Thymus (tissue), 11 donors: ENCODE measurements at regions not wholly inside any gene's neighbourhood (a gene's known extent, or its start where the extent isn't known, plus 50 kb on each side); places are given as distances from the start of the nearest gene placed in this dataset.
A peak's percentile ranks its signal among the peaks of the same experiment; 100 is the strongest.

Experiments
- DNase-seq, 9 donors: peaks; one replicate each; pipeline ENCODE4 v3.0.0-alpha.2; 2013; ENCODE audit warnings: low spot score in 9 of 9, low read depth in 6 of 9, missing footprints in 1 of 9
- H3K27ac ChIP-seq, 2 donors: one replicate each; pipeline ENCODE4 v1.5.1; 2013; ENCODE audit warnings: control low read depth in 1 of 2, low read depth in 1 of 2, low read length in 1 of 2, mild to moderate bottlenecking in 1 of 2, moderate library complexity in 1 of 2
- H3K27me3 ChIP-seq, 2 donors: one replicate each; pipeline ENCODE4 v1.5.1; 2013; ENCODE audit warnings: low read length in 1 of 2; ENCODE audit not compliant: control insufficient read depth in 2 of 2, insufficient read depth in 1 of 2
- H3K36me3 ChIP-seq, 2 donors: one replicate each; pipeline ENCODE4 v1.5.1; 2013; ENCODE audit warnings: low read length in 1 of 2, mild to moderate bottlenecking in 1 of 2, moderate library complexity in 1 of 2; ENCODE audit not compliant: control insufficient read depth in 2 of 2, insufficient read depth in 2 of 2
- H3K4me1 ChIP-seq, 2 donors: one replicate each; pipeline ENCODE4 v1.5.1; 2013; ENCODE audit warnings: low read length in 2 of 2; ENCODE audit not compliant: control insufficient read depth in 2 of 2, insufficient read depth in 2 of 2
- H3K4me3 ChIP-seq, 2 donors: one replicate each; pipeline ENCODE4 v1.5.1; 2013; ENCODE audit warnings: low read length in 2 of 2, control low read depth in 1 of 2, mild to moderate bottlenecking in 1 of 2
- H3K9me3 ChIP-seq, 2 donors: one replicate each; pipeline ENCODE4 v1.5.1; 2013; ENCODE audit warnings: low read length in 1 of 2, mild to moderate bottlenecking in 1 of 2; ENCODE audit not compliant: control insufficient read depth in 2 of 2, insufficient read depth in 1 of 2
- WGBS: extraction: QIAGEN DNeasy Blood & Tissue Kit; methylation state at CpG from one replicate; pipeline ENCODE4 v1.1.7; 2013; 5-methylcytosine and 5-hydroxymethylcytosine counted together
- donor health status: healthy.

DNA sequence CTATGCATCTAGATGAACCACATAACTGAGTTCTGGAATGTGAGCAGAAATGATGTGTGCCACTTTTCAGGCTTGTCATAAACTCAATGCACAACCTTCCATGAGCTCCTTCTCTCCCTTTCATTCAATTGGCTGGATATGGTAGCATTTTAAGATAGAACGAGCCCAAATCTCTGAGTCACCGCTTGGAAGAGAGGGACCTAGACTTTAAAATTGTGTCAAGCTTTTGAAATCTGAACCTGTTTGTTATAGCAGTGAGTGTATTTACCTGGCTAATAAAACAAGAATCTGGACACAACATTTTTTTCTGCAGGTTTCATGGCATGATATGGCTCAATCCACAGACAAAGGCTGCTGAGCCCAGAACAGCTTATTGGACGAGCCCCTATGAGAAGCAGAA is 297.8 kb upstream of the SPRED2 start:
- WGBS: 50% methylated on average over 3 of the region's 3 CpGs
- DNase-seq: no peak
- Histone ChIP-seq H3K4me3 (no peak overlapping the region), H3K4me1 (no peaks in the 10 kb centered on the region), H3K9me3 (no peaks in the 10 kb centered on the region), H3K27me3 (no peaks in the 10 kb centered on the region), H3K36me3 (no peaks in the 10 kb centered on the region), H3K27ac (no peak overlapping the region)

DNA sequence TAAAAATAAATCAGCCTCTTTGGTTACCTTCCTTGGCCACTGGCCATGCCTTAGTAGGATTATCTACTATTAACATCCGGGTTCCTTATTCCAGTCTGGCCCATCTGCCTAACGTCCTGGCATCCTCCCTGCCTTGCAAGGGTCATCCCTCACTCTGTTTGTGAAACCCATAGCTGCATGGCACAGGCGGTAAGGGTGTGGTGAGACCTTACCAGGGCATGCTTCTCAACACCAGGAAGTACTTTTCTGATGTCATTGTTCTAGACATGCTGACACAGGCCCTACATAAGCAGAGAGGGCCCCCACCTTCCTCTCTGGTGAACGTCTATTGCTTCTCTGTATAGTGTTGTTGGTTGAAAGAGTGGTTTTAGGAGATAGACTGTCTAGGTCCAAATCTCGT is 296.8 kb upstream of the SPRED2 start:
- Histone ChIP-seq H3K27me3 (no peaks in the 10 kb centered on the region), H3K36me3 (no peaks in the 10 kb centered on the region), H3K27ac (no peak overlapping the region), H3K9me3 (no peaks in the 10 kb centered on the region), H3K4me1 (no peaks in the 10 kb centered on the region), H3K4me3 (no peak overlapping the region)
- DNase-seq: no peak
- 77% methylated on average over 5 of the region's 5 CpGs for WGBS

DNA sequence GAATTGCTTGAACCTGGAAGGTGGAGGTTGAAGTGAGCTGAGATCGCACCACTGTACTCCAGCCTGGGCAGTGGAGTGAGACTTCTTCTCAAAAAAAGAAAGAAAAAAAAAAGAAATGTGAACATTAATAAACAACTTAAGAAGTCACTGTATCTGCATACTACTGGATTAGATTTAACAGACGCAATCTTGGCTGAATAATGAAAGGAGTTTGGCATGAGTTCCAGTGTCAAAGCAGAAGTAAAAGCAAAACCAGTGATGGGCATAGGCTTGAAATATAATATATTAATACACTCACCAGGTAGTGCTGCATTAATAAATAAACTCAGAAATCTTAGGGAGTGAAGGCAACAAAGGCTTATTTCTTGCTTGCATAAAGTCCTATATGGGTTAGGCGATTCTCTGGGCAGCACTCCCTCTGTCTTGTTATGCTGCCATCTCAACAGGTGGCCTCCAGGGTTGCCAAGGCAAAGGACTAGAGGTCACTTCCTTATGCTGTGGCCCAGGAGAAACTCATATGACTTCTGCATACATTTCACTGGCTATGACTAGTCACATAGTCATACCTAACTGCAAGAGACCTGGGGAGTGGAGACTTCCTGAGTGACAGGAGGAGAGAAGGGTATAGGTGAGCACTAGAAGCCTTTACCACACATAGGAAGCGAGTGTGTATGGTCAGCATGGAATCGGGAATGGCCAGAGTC is 296.2 kb upstream of the SPRED2 start:
- H3K9me3 ChIP-seq: no peaks in the 10 kb centered on the region
- H3K4me1 ChIP-seq: no peaks in the 10 kb centered on the region
- peak in 1 of 9 donors; percentile 6 for DNase-seq
- no peak overlapping the region for H3K27ac ChIP-seq
- H3K4me3 ChIP-seq: no peak overlapping the region
- H3K36me3 ChIP-seq: no peaks in the 10 kb centered on the region
- no peaks in the 10 kb centered on the region for H3K27me3 ChIP-seq
- WGBS: 91% methylated on average over 5 of the region's 5 CpGs

- no peaks in the 10 kb centered on the region for H3K27me3 ChIP-seq
- H3K4me1 ChIP-seq: no peaks in the 10 kb centered on the region
- no peak overlapping the region for H3K27ac ChIP-seq
- no peaks in the 10 kb centered on the region for H3K9me3 ChIP-seq
- 74% methylated on average over 3 of the region's 3 CpGs for WGBS
- no peaks in the 10 kb centered on the region for H3K36me3 ChIP-seq
- no peak overlapping the region for H3K4me3 ChIP-seq
- no peak for DNase-seq
Observed at GRCh38 chr2:65727816-65728215, 295.4 kb upstream of the SPRED2 start.

DNA sequence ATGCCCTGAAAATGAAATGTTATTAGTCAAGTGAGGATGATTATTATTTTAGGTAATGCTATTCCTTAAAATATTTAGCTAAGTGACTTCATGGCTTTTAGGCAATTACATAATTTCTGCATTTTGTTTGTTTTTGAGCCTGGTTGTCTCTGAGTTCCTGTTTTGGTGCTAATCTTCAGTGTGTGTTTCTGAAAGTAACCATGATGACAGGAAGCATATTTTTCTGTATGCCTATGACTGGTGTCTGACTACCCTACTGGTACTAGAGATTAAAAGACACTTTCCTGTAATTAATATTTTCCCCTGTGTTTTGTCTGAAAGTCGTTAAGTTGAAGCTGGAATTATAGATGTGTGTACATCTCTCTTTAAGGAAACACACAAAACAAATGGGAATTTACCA is 295.0 kb upstream of the SPRED2 start:
- WGBS: 25% methylated on average over 1 of the region's 1 CpG
- no peaks in the 10 kb centered on the region for H3K4me1 ChIP-seq
- no peak overlapping the region for H3K4me3 ChIP-seq
- no peaks in the 10 kb centered on the region for H3K36me3 ChIP-seq
- H3K27ac ChIP-seq: no peak overlapping the region
- no peak for DNase-seq
- H3K27me3 ChIP-seq: no peaks in the 10 kb centered on the region
- H3K9me3 ChIP-seq: no peaks in the 10 kb centered on the region

GRCh38 chr2:65724752-65725151 is 292.4 kb upstream of the SPRED2 start:
- WGBS: 92% methylated on average over 4 of the region's 4 CpGs
- no peak for DNase-seq
- Histone ChIP-seq H3K9me3 (no peaks in the 10 kb centered on the region), H3K4me1 (no peaks in the 10 kb centered on the region), H3K27me3 (peaks cover 0 to 3% of the 10 kb centered on the region in 2 donors), H3K36me3 (no peaks in the 10 kb centered on the region), H3K4me3 (no peak overlapping the region), H3K27ac (no peak overlapping the region)

DNA sequence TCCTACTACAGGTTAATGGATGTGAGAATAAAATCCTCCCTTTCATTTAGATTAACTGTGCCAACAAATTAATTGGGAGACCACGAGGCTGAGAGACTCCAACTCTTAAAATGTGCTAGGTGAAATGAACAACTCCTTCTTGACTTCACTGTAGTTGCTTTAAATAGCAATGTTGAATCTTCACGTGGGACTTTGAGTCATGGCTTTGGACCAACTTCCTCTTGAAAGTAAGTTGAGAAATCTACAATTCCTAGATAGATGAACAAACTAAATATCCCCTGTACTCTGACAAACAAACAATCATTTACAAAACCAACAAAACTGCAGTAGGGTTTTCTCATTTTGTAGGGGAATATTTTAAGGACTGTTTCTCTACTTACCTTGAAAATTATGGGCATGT is 291.9 kb upstream of the SPRED2 start:
- no peak for DNase-seq
- Histone ChIP-seq H3K4me3 (no peak overlapping the region), H3K27me3 (peaks cover 0 to 3% of the 10 kb centered on the region in 2 donors), H3K9me3 (no peaks in the 10 kb centered on the region), H3K4me1 (no peaks in the 10 kb centered on the region), H3K36me3 (no peaks in the 10 kb centered on the region), H3K27ac (no peak overlapping the region)
- WGBS: 57% methylated on average over 2 of the region's 2 CpGs

GRCh38 chr2:65722028-65722778 is 289.8 kb upstream of the SPRED2 start:
- peaks cover 0 to 3% of the 10 kb centered on the region in 2 donors for H3K27me3 ChIP-seq
- H3K9me3 ChIP-seq: no peaks in the 10 kb centered on the region
- no peak overlapping the region for H3K4me3 ChIP-seq
- no peaks in the 10 kb centered on the region for H3K4me1 ChIP-seq
- H3K27ac ChIP-seq: no peak overlapping the region
- WGBS: 88% methylated on average over 5 of the region's 5 CpGs
- DNase-seq: no peak
- no peaks in the 10 kb centered on the region for H3K36me3 ChIP-seq

GRCh38 chr2:65716698-65717097 is 284.3 kb upstream of the SPRED2 start:
- Histone ChIP-seq H3K4me3 (no peak overlapping the region), H3K27ac (no peak overlapping the region), H3K36me3 (no peaks in the 10 kb centered on the region), H3K27me3 (no peaks in the 10 kb centered on the region), H3K4me1 (no peaks in the 10 kb centered on the region), H3K9me3 (no peaks in the 10 kb centered on the region)
- 98% methylated on average over 1 of the region's 1 CpG for WGBS
- DNase-seq: no peak
